ENCODE measurements at regions not wholly inside any gene's neighbourhood (a gene's known extent, or its start where the extent isn't known, plus 50 kb on each side); places are given as distances from the start of the nearest gene placed in this dataset.

- no peaks in the 10 kb centered on the region for H3K4me1 ChIP-seq
- DNase-seq = no peak
- peak; percentile 36 to 73 (median 63) for ATAC-seq
- TF ChIP-seq CTCF (IDR thresholded peaks at IDR 0.05) = peak; percentile 18
- no peak overlapping the region for H3K27ac ChIP-seq
- no peaks in the 10 kb centered on the region for H3K9me3 ChIP-seq
- WGBS, 3 donors = 79 to 88% (median 82%) methylated on average over 2 of the region's 2 CpGs
- H3K27me3 ChIP-seq (ENCODE audit: insufficient read depth in 3 of 3, low read length in 2 of 3) = no peaks in the 10 kb centered on the region
- intact Hi-C loops (cut with DNase I) = loop anchor here (5.0 kb wide), 3 partner anchors 109 to 574 kb away; partner anchors contain the start of gene CERS6 (in 1 of the 2)
- H3K4me3 ChIP-seq = no peak overlapping the region
- H3K36me3 ChIP-seq (ENCODE audit: insufficient read depth in 1 of 2, low read depth in 1 of 2) = no peaks in the 10 kb centered on the region
Measured at GRCh38 chr2:168348076-168348475, 100.7 kb upstream of the STK39 start.

DNA sequence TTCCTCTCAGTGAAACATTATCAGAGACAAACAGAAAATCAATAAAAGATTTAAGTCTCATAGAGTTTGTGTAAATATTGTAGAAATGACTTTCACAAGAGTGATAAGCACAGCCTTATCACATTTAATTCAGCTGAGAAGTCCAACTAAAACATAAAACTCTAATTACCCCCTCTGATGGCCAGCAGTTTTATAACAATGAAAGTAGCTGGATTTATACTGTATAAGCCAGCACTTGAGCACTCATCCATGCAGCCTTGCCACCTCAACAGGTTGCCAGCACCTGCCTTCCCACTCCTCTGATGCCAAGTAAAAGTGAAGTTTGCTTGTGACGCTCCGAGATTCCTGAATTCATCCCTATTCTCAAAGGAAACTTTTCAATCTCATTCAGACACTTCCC is 103.0 kb upstream of the STK39 start:
- no peaks in the 10 kb centered on the region for H3K9me3 ChIP-seq
- H3K4me1 ChIP-seq = no peaks in the 10 kb centered on the region
- H3K27ac ChIP-seq = no peak overlapping the region
- intact Hi-C loops (cut with DNase I) = no loop called here
- no peak for DNase-seq
- no peak overlapping the region for H3K4me3 ChIP-seq
- H3K36me3 ChIP-seq (ENCODE audit: insufficient read depth in 1 of 2, low read depth in 1 of 2) = no peaks in the 10 kb centered on the region
- 92 to 97% (median 96%) methylated on average over 2 of the region's 2 CpGs for WGBS, 3 donors
- no peak for ATAC-seq
- H3K27me3 ChIP-seq (ENCODE audit: insufficient read depth in 3 of 3, low read length in 2 of 3) = no peaks in the 10 kb centered on the region
- TF ChIP-seq CTCF (IDR thresholded peaks at IDR 0.05) = no peak

DNA sequence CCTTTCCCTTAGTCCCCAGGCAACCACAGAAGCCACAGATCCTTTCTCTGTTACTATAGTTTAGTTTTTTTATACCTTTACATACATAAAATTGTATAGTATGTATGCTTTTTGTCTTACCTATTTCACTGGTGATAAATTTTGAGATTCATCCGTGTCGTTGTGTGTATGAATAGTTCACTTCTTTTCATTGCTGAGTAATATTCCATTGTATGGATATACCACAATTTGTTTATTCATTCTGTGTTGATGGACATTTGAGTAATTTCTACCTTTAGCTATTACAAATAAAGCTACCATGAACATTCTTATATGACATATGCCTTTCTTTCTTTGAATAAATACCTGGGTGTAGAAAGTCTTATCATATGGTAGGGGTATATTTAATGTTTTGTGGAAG is 102.8 kb upstream of the CERS6 start:
- intact Hi-C loops (cut with DNase I) = no loop called here
- no peaks in the 10 kb centered on the region for H3K4me1 ChIP-seq
- H3K27ac ChIP-seq = no peak overlapping the region
- H3K36me3 ChIP-seq (ENCODE audit: insufficient read depth in 1 of 2, low read depth in 1 of 2) = no peaks in the 10 kb centered on the region
- H3K4me3 ChIP-seq = no peak overlapping the region
- no peak for DNase-seq
- no peak for TF ChIP-seq CTCF (IDR thresholded peaks at IDR 0.05)
- 70 to 78% (median 72%) methylated on average over 2 of the region's 2 CpGs for WGBS, 3 donors
- no peaks in the 10 kb centered on the region for H3K9me3 ChIP-seq
- ATAC-seq = no peak
- no peaks in the 10 kb centered on the region for H3K27me3 ChIP-seq (ENCODE audit: insufficient read depth in 3 of 3, low read length in 2 of 3)

DNA sequence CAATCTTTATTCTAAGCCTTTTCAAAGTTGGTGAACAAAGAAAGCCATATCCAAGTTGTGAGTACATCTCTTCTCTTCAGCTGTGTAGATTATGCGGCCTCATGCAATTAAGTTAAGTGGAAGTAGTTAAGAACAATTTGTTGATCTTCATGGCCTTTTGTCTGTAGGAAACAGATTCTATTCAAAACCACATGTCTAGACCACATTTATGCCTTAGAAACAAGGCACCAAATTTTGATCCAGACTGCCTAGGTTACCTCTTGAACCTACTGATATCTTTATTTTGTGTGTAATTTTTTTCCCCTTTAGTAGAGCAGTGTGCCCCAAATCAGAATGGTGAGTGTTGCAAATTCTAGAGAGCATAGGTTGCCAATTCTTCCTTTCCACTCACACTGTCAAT is 101.6 kb upstream of the CERS6 start:
- ATAC-seq (no peak), DNase-seq (no peak)
- Histone ChIP-seq H3K4me3 (no peak overlapping the region), H3K27ac (no peak overlapping the region), H3K36me3 (ENCODE audit: insufficient read depth in 1 of 2, low read depth in 1 of 2) (no peaks in the 10 kb centered on the region), H3K27me3 (ENCODE audit: insufficient read depth in 3 of 3, low read length in 2 of 3) (no peaks in the 10 kb centered on the region), H3K9me3 (no peaks in the 10 kb centered on the region), H3K4me1 (no peaks in the 10 kb centered on the region)
- no peak for TF ChIP-seq CTCF (IDR thresholded peaks at IDR 0.05)
- intact Hi-C loops (cut with DNase I) = no loop called here
- WGBS, 3 donors = 97% methylated on average over 1 of the region's 1 CpG

GRCh38 chr2:168355121-168355520 is 101.0 kb upstream of the CERS6 start:
- TF ChIP-seq CTCF (IDR thresholded peaks at IDR 0.05) = no peak
- Histone ChIP-seq H3K9me3 (no peaks in the 10 kb centered on the region), H3K36me3 (ENCODE audit: insufficient read depth in 1 of 2, low read depth in 1 of 2) (no peaks in the 10 kb centered on the region), H3K4me3 (no peak overlapping the region), H3K27me3 (ENCODE audit: insufficient read depth in 3 of 3, low read length in 2 of 3) (no peaks in the 10 kb centered on the region), H3K27ac (no peak overlapping the region), H3K4me1 (no peaks in the 10 kb centered on the region)
- DNase-seq (no peak), ATAC-seq (no peak)
- WGBS, 3 donors = 19 to 29% (median 26%) methylated on average over 2 of the region's 2 CpGs
- intact Hi-C loops (cut with DNase I) = no loop called here
